IMR-90 (cell line): ENCODE measurements at regions not wholly inside any gene's neighbourhood (a gene's known extent, or its start where the extent isn't known, plus 50 kb on each side); places are given as distances from the start of the nearest gene placed in this dataset.

Experiments
- ATAC-seq: fragments of 200-7000 bp; cut with Tn5 transposase; 2 replicates; pipeline ENCODE4 v1.9.1; 2020; ENCODE audit warnings: low read depth, mild to moderate bottlenecking, moderate library complexity
- BruUV-seq: library from RNA; stranded (reverse); fragments of 400-500 nt; replicated peaks from 2 replicates; lab custom pipeline; 2021; lab: Mats Ljungman, UMichigan
- CTCF ChIA-PET: fragments of 300-600 bp; formaldehyde crosslinking; extraction: SDS; loops from one replicate; lab custom pipeline; 2021; ENCODE audit warnings: antibody characterized with exemption; lab: Yijun Ruan, JAX
- POLR2A ChIA-PET: fragments of 300-600 bp; sonication (Branson Sonifier 250); formaldehyde crosslinking; loops from one replicate; lab custom pipeline; 2022; ENCODE audit warnings: antibody characterized with exemption; ENCODE audit not compliant: unreplicated experiment; lab: Charles Lee
- DNase-seq: peaks from one replicate; pipeline ENCODE4 v3.0.0; 2013
- H2AFZ ChIP-seq: replicated peaks from 2 replicates; pipeline ENCODE3; 2013; ENCODE audit warnings: low read length, mild to moderate bottlenecking; ENCODE audit not compliant: poor library complexity
- H2AK5ac ChIP-seq: 2 replicates; pipeline ENCODE4 v1.6.1; 2013; ENCODE audit warnings: low read depth, low read length, inconsistent platforms
- H2AK9ac ChIP-seq: replicated peaks from 2 replicates; pipeline ENCODE3; 2013; ENCODE audit warnings: mild to moderate bottlenecking, low read depth, low read length, moderate library complexity; ENCODE audit not compliant: poor library complexity
- H2BK120ac ChIP-seq: 2 replicates; pipeline ENCODE4 v1.6.1; 2013; ENCODE audit warnings: low read depth, low read length, inconsistent platforms
- H2BK15ac ChIP-seq: 3 replicates; pipeline ENCODE4 v1.6.1; 2013; ENCODE audit warnings: low read depth, low read length, inconsistent platforms
- H2BK20ac ChIP-seq: 2 replicates; pipeline ENCODE4 v1.6.1; 2013; ENCODE audit warnings: low read depth, mild to moderate bottlenecking, inconsistent platforms, low read length, moderate library complexity
- H2BK5ac ChIP-seq: 2 replicates; pipeline ENCODE4 v1.6.1; 2013; ENCODE audit warnings: mild to moderate bottlenecking, low read depth, low read length, inconsistent platforms; ENCODE audit not compliant: poor library complexity, severe bottlenecking
- H3K14ac ChIP-seq: replicated peaks from 2 replicates; pipeline ENCODE4 v1.6.1; 2013; ENCODE audit warnings: low read depth, low read length, inconsistent platforms
- H3K18ac ChIP-seq: 2 replicates; pipeline ENCODE4 v1.6.1; 2013; ENCODE audit warnings: low read depth, low read length, control low read depth
- H3K23ac ChIP-seq: 2 replicates; pipeline ENCODE4 v1.6.1; 2013; ENCODE audit warnings: low read depth, low read length, inconsistent platforms
- H3K27ac ChIP-seq: 2 replicates; pipeline ENCODE4 v1.5.1; 2013; ENCODE audit warnings: mild to moderate bottlenecking, control low read depth, low read length; ENCODE audit not compliant: insufficient read depth
- H3K27me3 ChIP-seq: 2 replicates; pipeline ENCODE4 v1.6.1; 2013; ENCODE audit warnings: low read length; ENCODE audit not compliant: control insufficient read depth, insufficient read depth
- H3K36me3 ChIP-seq: 2 replicates; pipeline ENCODE4 v1.6.1; 2013; ENCODE audit warnings: low read length, mixed read lengths; ENCODE audit not compliant: control insufficient read depth, insufficient read depth
- H3K4ac ChIP-seq: 2 replicates; pipeline ENCODE4 v1.6.1; 2013; ENCODE audit warnings: low read depth, low read length, inconsistent platforms
- H3K4me1 ChIP-seq: 2 replicates; pipeline ENCODE4 v1.6.1; 2013; ENCODE audit warnings: low read length, mixed read lengths; ENCODE audit not compliant: control insufficient read depth, insufficient read depth
- H3K4me2 ChIP-seq: 2 replicates; pipeline ENCODE4 v1.6.1; 2013; ENCODE audit warnings: low read depth, mild to moderate bottlenecking, control low read depth, low read length, moderate library complexity
- H3K4me3 ChIP-seq: 2 replicates; pipeline ENCODE4 v1.5.1; 2013; ENCODE audit warnings: low read depth, mild to moderate bottlenecking, control low read depth, low read length, moderate library complexity; ENCODE audit not compliant: insufficient read depth
- H3K56ac ChIP-seq: 2 replicates; pipeline ENCODE4 v1.6.1; 2013; ENCODE audit warnings: low read length, inconsistent platforms; ENCODE audit not compliant: insufficient read depth; ENCODE audit errors: extremely low read depth
- H3K79me1 ChIP-seq, 2 experiments: 2 replicates each; pipeline ENCODE4 v1.6.1; 2013; ENCODE audit warnings: low read length in 2 of 2, inconsistent platforms in 1 of 2, low read depth in 1 of 2
- H3K9ac ChIP-seq: 2 replicates; pipeline ENCODE4 v1.6.1; 2013; ENCODE audit warnings: low read depth, low read length, control low read depth
- H3K9me1 ChIP-seq: 2 replicates; pipeline ENCODE4 v1.6.1; 2013; ENCODE audit warnings: low read length, inconsistent platforms; ENCODE audit not compliant: insufficient read depth
- H3K9me3 ChIP-seq: 2 replicates; pipeline ENCODE4 v1.6.1; 2013; ENCODE audit warnings: low read length; ENCODE audit not compliant: control insufficient read depth, insufficient read depth
- H4K20me1 ChIP-seq: 2 replicates; pipeline ENCODE4 v1.6.1; 2013; ENCODE audit warnings: low read length, inconsistent platforms; ENCODE audit not compliant: insufficient read depth
- H4K5ac ChIP-seq: 2 replicates; pipeline ENCODE4 v1.6.1; 2013; ENCODE audit warnings: mild to moderate bottlenecking, low read depth, low read length, control low read depth
- H4K8ac ChIP-seq, 2 experiments: 2 replicates each; pipeline ENCODE4 v1.6.1; 2013; ENCODE audit warnings: low read depth in 2 of 2, low read length in 2 of 2, control low read depth in 1 of 2, inconsistent platforms in 1 of 2
- H4K91ac ChIP-seq: 2 replicates; pipeline ENCODE4 v1.6.1; 2013; ENCODE audit warnings: low read depth, low read length, inconsistent platforms; ENCODE audit not compliant: insufficient read depth
- BHLHE40 ChIP-seq: fragments of 150-350 bp; IDR thresholded peaks from 2 replicates; pipeline ENCODE4 v1.6.1; 2016; ENCODE audit warnings: mild to moderate bottlenecking, low read depth, low read length
- MAZ ChIP-seq: IDR thresholded peaks from 2 replicates; pipeline ENCODE4 v1.6.1; 2012; ENCODE audit warnings: low read depth, mild to moderate bottlenecking, low read length, improper control_type of control experiment, moderate library complexity, borderline replicate concordance
- RAD21 ChIP-seq: IDR thresholded peaks from 2 replicates; pipeline ENCODE4 v1.6.1; 2012; ENCODE audit warnings: low read length, improper control_type of control experiment
- RFX5 ChIP-seq: IDR thresholded peaks from 2 replicates; pipeline ENCODE4 v1.8.0; 2012; ENCODE audit warnings: low read depth, mild to moderate bottlenecking, low read length, moderate library complexity
- SMC3 ChIP-seq: fragments of 150-350 bp; IDR thresholded peaks from 2 replicates; pipeline ENCODE4 v1.6.1; 2016; ENCODE audit warnings: low read depth, mild to moderate bottlenecking, antibody characterized with exemption, low read length, moderate library complexity
- WGBS, 2 experiments: methylation state at CpG; one replicate each; pipeline versions ENCODE4 v1.1.5 to v1.1.7; 2013; ENCODE audit warnings: missing lambda C conversion rate in 2 of 2; ENCODE audit not compliant: insufficient read length in 1 of 2; ENCODE audit errors: extremely low coverage in 2 of 2; 5-methylcytosine and 5-hydroxymethylcytosine counted together
- dilution Hi-C: fragments of 300-500 bp; cut with HindIII; formaldehyde crosslinking; loops from one replicate; pipeline ENCODE4 v1.14.3; 2018; ENCODE audit warnings: low sequenced_read_pairs; ENCODE audit not compliant: unreplicated experiment
- in situ Hi-C: fragments of 300-500 bp; cut with MboI; formaldehyde crosslinking; loops from 3 replicates; pipeline ENCODE4 v1.14.3; 2019; ENCODE audit warnings: low sequenced_read_pairs, inconsistent platforms, mixed read lengths
- intact Hi-C: fragments of 100-400 bp; cut with micrococcal nuclease; formaldehyde crosslinking; loops from 2 replicates; pipeline ENCODE4 v1.10.0; 2022
- TF ChIP-seq, protein P1 (sequence below): conservative IDR thresholded peaks from 2 replicates; pipeline ENCODE4 v1.5.1; 2012; ENCODE audit warnings: mild to moderate bottlenecking, low read depth, low read length, improper control_type of control experiment
- TF ChIP-seq, protein P2 (sequence below): fragments of 150-350 bp; IDR thresholded peaks from 2 replicates; pipeline ENCODE4 v1.6.1; 2017; ENCODE audit warnings: mild to moderate bottlenecking, antibody characterized with exemption, low read length, low read depth
- TF ChIP-seq, protein P3 (sequence below): fragments of 150-350 bp; IDR thresholded peaks from 2 replicates; pipeline ENCODE4 v1.6.1; 2016; ENCODE audit warnings: low read depth, mild to moderate bottlenecking, low read length, moderate library complexity, borderline replicate concordance

DNA sequence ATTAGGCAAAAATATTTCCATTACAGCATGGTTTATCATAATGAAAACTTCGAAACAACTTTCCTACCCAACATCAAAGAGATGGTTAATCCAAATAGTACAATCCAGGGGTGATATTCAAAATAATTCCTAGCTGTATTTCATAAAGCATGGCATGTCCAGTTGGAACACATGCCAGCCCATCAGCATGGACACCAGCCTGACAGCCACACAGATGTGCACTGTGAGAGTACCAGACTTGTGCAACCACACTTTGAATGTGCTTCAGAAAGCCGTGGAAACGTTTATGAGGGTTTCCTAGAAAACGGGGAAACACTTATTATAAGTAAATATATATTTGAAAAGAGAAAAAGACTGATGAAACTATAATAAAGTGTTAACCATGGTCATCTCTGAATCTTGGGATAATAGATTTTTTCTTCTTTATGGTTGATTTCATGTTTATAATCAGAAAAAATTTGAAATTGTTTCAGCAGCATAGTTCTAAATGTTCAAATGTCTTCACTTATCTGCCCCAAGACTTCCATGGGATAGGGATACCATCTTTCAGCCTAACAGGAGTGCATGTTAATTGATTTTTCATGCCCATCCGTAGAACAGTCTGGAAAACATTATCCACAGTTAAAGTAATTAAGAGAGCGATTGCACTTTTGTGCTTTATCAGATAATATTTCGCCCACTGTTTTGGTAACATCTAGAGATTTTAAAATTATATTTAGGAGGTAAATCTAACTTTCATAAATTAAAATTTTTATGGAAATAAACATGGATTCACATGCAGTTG lies 242.6 kb upstream of the IRS2 start:
- Histone ChIP-seq H3K79me1 (no peaks in the 10 kb centered on the region), H3K56ac (no peak overlapping the region)
- CTCF ChIA-PET, result no interaction called here

More for the DNA sequence above, 242.6 kb upstream of the IRS2 start:
- POLR2A ChIA-PET, result no interaction called here
- Histone ChIP-seq H2BK5ac (no peak overlapping the region), H3K9ac (no peak overlapping the region), H3K27me3 (no peaks in the 10 kb centered on the region), H4K20me1 (no peaks in the 10 kb centered on the region), H2BK15ac (no peak overlapping the region), H3K4me1 (peaks cover 3% of the 10 kb centered on the region), H3K23ac (no peak overlapping the region), H3K18ac (no peak overlapping the region; the same call in 1 of the 2 replicates), H4K8ac (no peak overlapping the region), H2BK120ac (no peak overlapping the region), H2AFZ (no peak overlapping the region), H3K9me3 (no peaks in the 10 kb centered on the region), H3K9me1 (no peaks in the 10 kb centered on the region), H2AK5ac (no peak overlapping the region), H4K5ac (no peak overlapping the region), H3K4me3 (no peak overlapping the region), H3K4me2 (no peak overlapping the region), H3K36me3 (no peaks in the 10 kb centered on the region), H3K27ac (no peak overlapping the region), H4K91ac (no peak overlapping the region), H2AK9ac (no peak overlapping the region), H2BK20ac (no peak overlapping the region), H3K14ac (no peak overlapping the region), H3K4ac (no peak overlapping the region)
- no TSS peak for BruUV-seq
- DNase-seq (no peak), ATAC-seq (no peak)
- intact Hi-C loops (no loop called here), in situ Hi-C loops (no loop called here), dilution Hi-C loops (no loop called here)
- no CpG with 5 or more reads among the region's 7 CpGs for WGBS, 2 experiments
- TF ChIP-seq MAZ, result no peak
- TF ChIP-seq RAD21, result no peak
- TF ChIP-seq, protein P1, sequence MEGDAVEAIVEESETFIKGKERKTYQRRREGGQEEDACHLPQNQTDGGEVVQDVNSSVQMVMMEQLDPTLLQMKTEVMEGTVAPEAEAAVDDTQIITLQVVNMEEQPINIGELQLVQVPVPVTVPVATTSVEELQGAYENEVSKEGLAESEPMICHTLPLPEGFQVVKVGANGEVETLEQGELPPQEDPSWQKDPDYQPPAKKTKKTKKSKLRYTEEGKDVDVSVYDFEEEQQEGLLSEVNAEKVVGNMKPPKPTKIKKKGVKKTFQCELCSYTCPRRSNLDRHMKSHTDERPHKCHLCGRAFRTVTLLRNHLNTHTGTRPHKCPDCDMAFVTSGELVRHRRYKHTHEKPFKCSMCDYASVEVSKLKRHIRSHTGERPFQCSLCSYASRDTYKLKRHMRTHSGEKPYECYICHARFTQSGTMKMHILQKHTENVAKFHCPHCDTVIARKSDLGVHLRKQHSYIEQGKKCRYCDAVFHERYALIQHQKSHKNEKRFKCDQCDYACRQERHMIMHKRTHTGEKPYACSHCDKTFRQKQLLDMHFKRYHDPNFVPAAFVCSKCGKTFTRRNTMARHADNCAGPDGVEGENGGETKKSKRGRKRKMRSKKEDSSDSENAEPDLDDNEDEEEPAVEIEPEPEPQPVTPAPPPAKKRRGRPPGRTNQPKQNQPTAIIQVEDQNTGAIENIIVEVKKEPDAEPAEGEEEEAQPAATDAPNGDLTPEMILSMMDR, result no peak
- TF ChIP-seq, protein P2, sequence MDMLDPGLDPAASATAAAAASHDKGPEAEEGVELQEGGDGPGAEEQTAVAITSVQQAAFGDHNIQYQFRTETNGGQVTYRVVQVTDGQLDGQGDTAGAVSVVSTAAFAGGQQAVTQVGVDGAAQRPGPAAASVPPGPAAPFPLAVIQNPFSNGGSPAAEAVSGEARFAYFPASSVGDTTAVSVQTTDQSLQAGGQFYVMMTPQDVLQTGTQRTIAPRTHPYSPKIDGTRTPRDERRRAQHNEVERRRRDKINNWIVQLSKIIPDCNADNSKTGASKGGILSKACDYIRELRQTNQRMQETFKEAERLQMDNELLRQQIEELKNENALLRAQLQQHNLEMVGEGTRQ, result no peak
- no peak for TF ChIP-seq BHLHE40
- no peak for TF ChIP-seq SMC3
- TF ChIP-seq, protein P3, sequence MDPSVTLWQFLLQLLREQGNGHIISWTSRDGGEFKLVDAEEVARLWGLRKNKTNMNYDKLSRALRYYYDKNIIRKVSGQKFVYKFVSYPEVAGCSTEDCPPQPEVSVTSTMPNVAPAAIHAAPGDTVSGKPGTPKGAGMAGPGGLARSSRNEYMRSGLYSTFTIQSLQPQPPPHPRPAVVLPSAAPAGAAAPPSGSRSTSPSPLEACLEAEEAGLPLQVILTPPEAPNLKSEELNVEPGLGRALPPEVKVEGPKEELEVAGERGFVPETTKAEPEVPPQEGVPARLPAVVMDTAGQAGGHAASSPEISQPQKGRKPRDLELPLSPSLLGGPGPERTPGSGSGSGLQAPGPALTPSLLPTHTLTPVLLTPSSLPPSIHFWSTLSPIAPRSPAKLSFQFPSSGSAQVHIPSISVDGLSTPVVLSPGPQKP, result no peak
- no peak for TF ChIP-seq RFX5
